Transverse colon (tissue), 4 donors: ENCODE measurements at regions not wholly inside any gene's neighbourhood (a gene's known extent, or its start where the extent isn't known, plus 50 kb on each side); places are given as distances from the start of the nearest gene placed in this dataset.

Source experiments
- DNase-seq: peaks from one replicate; pipeline ENCODE4 v3.0.0-alpha.2; 2019
- H3K27ac ChIP-seq, 4 donors: fragments of 200-600 bp; sonication (generic); 2 replicates each; pipeline ENCODE4 v1.5.1; 2016 to 2018; ENCODE audit warnings: inconsistent platforms in 4 of 4
- H3K27me3 ChIP-seq: fragments of 200-600 bp; sonication (generic); 2 replicates; pipeline ENCODE4 v1.5.1; 2017; ENCODE audit warnings: inconsistent platforms
- H3K36me3 ChIP-seq, 4 donors: fragments of 200-600 bp; sonication (generic); 2 replicates each; pipeline ENCODE4 v1.5.1; 2017 to 2019; ENCODE audit warnings: inconsistent platforms in 4 of 4
- H3K4me1 ChIP-seq, 4 donors: fragments of 200-600 bp; sonication (generic); 2 replicates each; pipeline ENCODE4 v1.5.1; 2017 to 2020; ENCODE audit warnings: inconsistent platforms in 4 of 4
- H3K4me3 ChIP-seq, 4 donors: fragments of 200-600 bp; sonication (generic); 1 replicate in 1 of 4; 2 replicates in 3 of 4; pipeline versions ENCODE4 v1.5.1 to v1.6.1; 2017 to 2019; ENCODE audit warnings: inconsistent platforms in 4 of 4
- H3K9me3 ChIP-seq, 2 donors: fragments of 200-600 bp; sonication (generic); 2 replicates each; pipeline ENCODE4 v1.5.1; 2017 to 2019; ENCODE audit warnings: inconsistent platforms in 2 of 2
- CTCF ChIP-seq, 5 experiments: fragments of 200-600 bp in 3 of 5; fragments of 450-650 bp in 2 of 5; sonication (generic) in 3 of 5; IDR thresholded peaks; 1 replicate in 2 of 5; 2 replicates in 3 of 5; pipeline ENCODE4 v1.5.1; 2016 to 2017; ENCODE audit warnings: antibody characterized with exemption in 5 of 5, inconsistent platforms in 3 of 5, mild to moderate bottlenecking in 2 of 5, moderate library complexity in 1 of 5
- EP300 ChIP-seq: sonication (generic); formaldehyde crosslinking; IDR thresholded peaks from one replicate; pipeline ENCODE4 v1.6.1; 2017; ENCODE audit warnings: antibody characterized with exemption, low read depth
- POLR2A ChIP-seq: fragments of 450-650 bp; IDR thresholded peaks from one replicate; pipeline ENCODE4 v1.6.1; 2016; ENCODE audit warnings: antibody characterized with exemption, mild to moderate bottlenecking, moderate library complexity
- POLR2AphosphoS5 ChIP-seq, 3 donors: sonication (generic); formaldehyde crosslinking; IDR thresholded peaks; one replicate each; pipeline ENCODE4 v1.6.1; 2016; ENCODE audit warnings: antibody characterized with exemption in 3 of 3
- WGBS, 2 donors: methylation state at CpG; one replicate each; pipeline ENCODE4 v1.1.5; 2018; ENCODE audit warnings: low coverage in 1 of 2; 5-methylcytosine and 5-hydroxymethylcytosine counted together
- in situ Hi-C, 4 donors: fragments of 200-750 bp; cut with MboI; loops; one replicate each; pipeline versions ENCODE4 v1.15.0 to v1.15.1; 2017; ENCODE audit warnings: low sequenced_read_pairs in 3 of 4, low pct_ligation_motif_present in 1 of 4, low pct_unique_long_range_greater_than_20kb in 1 of 4
- intact Hi-C: fragments of 100-400 bp; cut with DNase I; formaldehyde crosslinking; loops from one replicate; pipeline ENCODE4 v1.15.1; 2023; ENCODE audit warnings: low total_unique reads

- intact Hi-C loops = no loop called here
- Histone ChIP-seq H3K27ac (no peak overlapping the region), H3K27me3 (no peaks in the 10 kb centered on the region), H3K4me1 (peaks cover 0 to 4% (median 0%) of the 10 kb centered on the region in 4 donors), H3K4me3 (no peak overlapping the region), H3K9me3 (no peaks in the 10 kb centered on the region), H3K36me3 (no peaks in the 10 kb centered on the region)
- no peak for DNase-seq
- TF ChIP-seq CTCF (IDR thresholded peaks at IDR 0.05) = no peak
- no peak for TF ChIP-seq EP300
- TF ChIP-seq POLR2AphosphoS5 (IDR thresholded peaks at IDR 0.05) = no peak
- in situ Hi-C loops = no loop called here
- WGBS, 2 donors = 67 to 77% methylated on average over 4 to 9 of the region's 9 CpGs
These were observed 266.0 kb upstream of the SOX4 start for GRCh38 chr6:21327326-21328112.

GRCh38 chr6:21331235-21331634 lies 262.3 kb upstream of the SOX4 start:
- H3K27ac ChIP-seq = peak overlapping the region in 1 of 4 donors; percentile 37
- WGBS, 2 donors = 38 to 45% methylated on average over 4 to 7 of the region's 7 CpGs
- H3K27me3 ChIP-seq = no peaks in the 10 kb centered on the region
- H3K4me1 ChIP-seq = peaks cover 0 to 4% (median 0%) of the 10 kb centered on the region in 4 donors
- DNase-seq = no peak
- no peak for TF ChIP-seq EP300
- TF ChIP-seq POLR2AphosphoS5 (IDR thresholded peaks at IDR 0.05) = peak in 2 of 3 donors; percentile 57 to 65
- no peak for TF ChIP-seq POLR2A
- no peaks in the 10 kb centered on the region for H3K9me3 ChIP-seq
- in situ Hi-C loops (no loop called here), intact Hi-C loops (no loop called here)
- H3K36me3 ChIP-seq = no peaks in the 10 kb centered on the region
- H3K4me3 ChIP-seq = no peak overlapping the region

- 76 to 80% methylated on average over 4 to 5 of the region's 5 CpGs for WGBS, 2 donors
- no peak overlapping the region for H3K27ac ChIP-seq
- intact Hi-C loops = no loop called here
These were observed 261.5 kb upstream of the SOX4 start for GRCh38 chr6:21332077-21332476.

GRCh38 chr6:21332660-21333059 lies 260.9 kb upstream of the SOX4 start:
- in situ Hi-C loops = no loop called here
- Histone ChIP-seq H3K27me3 (no peaks in the 10 kb centered on the region), H3K4me3 (no peak overlapping the region), H3K27ac (no peak overlapping the region), H3K4me1 (peaks cover 0 to 4% (median 0%) of the 10 kb centered on the region in 4 donors), H3K36me3 (no peaks in the 10 kb centered on the region), H3K9me3 (no peaks in the 10 kb centered on the region)
- intact Hi-C loops = no loop called here
- 87 to 88% methylated on average over 8 of the region's 8 CpGs for WGBS, 2 donors
- no peak for DNase-seq
- no peak for TF ChIP-seq POLR2AphosphoS5 (IDR thresholded peaks at IDR 0.05)

More at GRCh38 chr6:21332077-21332476, 261.5 kb upstream of the SOX4 start:
- in situ Hi-C loops = no loop called here
- DNase-seq = no peak
- Histone ChIP-seq H3K4me3 (no peak overlapping the region), H3K4me1 (peaks cover 0 to 4% (median 0%) of the 10 kb centered on the region in 4 donors), H3K9me3 (no peaks in the 10 kb centered on the region), H3K36me3 (no peaks in the 10 kb centered on the region), H3K27me3 (no peaks in the 10 kb centered on the region)
- TF ChIP-seq POLR2A = no peak
- TF ChIP-seq CTCF (IDR thresholded peaks at IDR 0.05) = no peak
- TF ChIP-seq EP300 = no peak

- in situ Hi-C loops (no loop called here), intact Hi-C loops (no loop called here)
- no peak for DNase-seq
- H3K27me3 ChIP-seq = no peaks in the 10 kb centered on the region
- 90% methylated on average over 2 of the region's 2 CpGs; no CpG with 5 or more reads in 1 of the 2 donors for WGBS, 2 donors
- H3K4me1 ChIP-seq = peaks cover 0 to 4% (median 0%) of the 10 kb centered on the region in 4 donors
- H3K4me3 ChIP-seq = no peak overlapping the region
- H3K36me3 ChIP-seq = no peaks in the 10 kb centered on the region
- TF ChIP-seq POLR2AphosphoS5 (IDR thresholded peaks at IDR 0.05) (no peak), EP300 (no peak), CTCF (IDR thresholded peaks at IDR 0.05) (no peak), POLR2A (no peak)
- H3K27ac ChIP-seq = no peak overlapping the region
- H3K9me3 ChIP-seq = no peaks in the 10 kb centered on the region
These were observed 259.8 kb upstream of the SOX4 start for GRCh38 chr6:21333715-21334114.
